SK-N-MC (cell line): ENCODE measurements at regions not wholly inside any gene's neighbourhood (a gene's known extent, or its start where the extent isn't known, plus 50 kb on each side); places are given as distances from the start of the nearest gene placed in this dataset.

Source experiments
- DNase-seq: peaks from one replicate; pipeline ENCODE4 v3.0.0-alpha.2; 2011; ENCODE audit warnings: low read depth, low spot score
- H3K27ac ChIP-seq: fragments of 200-600 bp; sonication (generic); 2 replicates; pipeline ENCODE4 v1.5.1; 2016; ENCODE audit warnings: mixed run types
- H3K36me3 ChIP-seq: fragments of 200-600 bp; sonication (generic); 2 replicates; pipeline ENCODE4 v1.6.1; 2017; ENCODE audit warnings: antibody characterized with exemption, low read length, mixed read lengths; ENCODE audit not compliant: insufficient read depth
- H3K4me3 ChIP-seq: fragments of 200-600 bp; sonication (generic); 2 replicates; pipeline ENCODE4 v1.5.1; 2016
- H3K9ac ChIP-seq: fragments of 200-600 bp; sonication (generic); 2 replicates; pipeline ENCODE4 v1.8.0; 2017; ENCODE audit warnings: mixed run types, mixed read lengths; ENCODE audit not compliant: insufficient read length
- H3K9me3 ChIP-seq: fragments of 200-600 bp; sonication (generic); 2 replicates; pipeline ENCODE4 v1.6.1; 2017; ENCODE audit warnings: low read depth, mild to moderate bottlenecking, antibody characterized with exemption, low read length, moderate library complexity, mixed read lengths
- EZH2 ChIP-seq: fragments of 200-600 bp; sonication (generic); IDR thresholded peaks from one replicate; pipeline ENCODE4 v1.6.1; 2017; ENCODE audit warnings: antibody characterized with exemption
- FOXP2 ChIP-seq: optimal IDR thresholded peaks from 2 replicates; pipeline ENCODE3; 2011; ENCODE audit warnings: mild to moderate bottlenecking, moderate library complexity; ENCODE audit not compliant: insufficient read depth; ENCODE audit errors: extremely low read length, control extremely low read depth
- POLR2AphosphoS5 ChIP-seq: IDR thresholded peaks from 2 replicates; pipeline ENCODE4 v1.6.1; 2012; ENCODE audit warnings: mild to moderate bottlenecking, low read depth, low read length, borderline replicate concordance

DNA sequence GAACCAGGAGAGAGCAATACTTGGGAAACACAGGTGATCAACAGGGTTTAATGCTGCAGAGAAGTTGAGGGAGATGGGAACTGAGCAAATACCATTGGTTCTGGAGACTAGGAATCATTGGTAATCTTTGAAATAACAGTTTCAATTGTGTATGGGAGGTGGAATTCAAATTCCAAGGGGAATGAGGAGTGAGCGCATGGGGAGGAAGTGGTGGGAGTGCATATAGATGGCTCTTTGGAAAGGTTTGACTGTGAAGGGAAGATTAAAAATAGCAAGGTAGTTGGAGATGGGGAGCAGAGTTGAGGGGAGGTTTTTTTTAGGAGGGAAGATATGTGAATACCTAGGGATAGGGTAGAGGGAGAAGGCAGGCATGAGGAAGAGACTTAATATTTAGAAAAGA, 51.1 kb upstream of the ROPN1 start:
- H3K9me3 ChIP-seq = no peaks in the 10 kb centered on the region
- DNase-seq = no peak
- no peaks in the 10 kb centered on the region for H3K36me3 ChIP-seq
- no peak overlapping the region for H3K9ac ChIP-seq
- no peak overlapping the region for H3K27ac ChIP-seq
- TF ChIP-seq POLR2AphosphoS5 (no peak), EZH2 (no peak), FOXP2 (no peak)
- H3K4me3 ChIP-seq = no peak overlapping the region

DNA sequence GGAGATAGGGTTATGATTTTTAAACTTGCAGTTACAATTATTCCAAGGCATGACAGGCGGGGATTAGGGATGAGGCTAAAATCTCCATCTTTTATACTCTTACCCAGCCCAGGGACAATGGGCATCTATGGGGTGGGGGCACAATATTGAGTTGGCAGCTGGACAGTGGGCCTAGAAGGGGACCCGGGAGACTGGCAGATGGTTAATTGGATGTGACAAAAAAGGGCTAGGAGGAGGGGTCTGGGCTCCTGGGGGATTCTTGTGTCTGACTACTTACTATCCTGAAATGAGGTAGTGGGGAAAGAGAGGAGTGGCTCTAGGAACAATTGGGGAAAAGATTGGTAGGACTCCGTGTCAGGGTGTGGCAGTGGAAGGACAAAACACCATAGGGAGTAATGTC, 53.0 kb upstream of the ROPN1 start:
- DNase-seq = no peak
- H3K4me3 ChIP-seq = no peak overlapping the region
- no peak for TF ChIP-seq POLR2AphosphoS5
- TF ChIP-seq EZH2 = no peak
- TF ChIP-seq FOXP2 = no peak
- no peak overlapping the region for H3K27ac ChIP-seq
- H3K9ac ChIP-seq = no peak overlapping the region
- H3K36me3 ChIP-seq = no peaks in the 10 kb centered on the region
- no peaks in the 10 kb centered on the region for H3K9me3 ChIP-seq

DNA sequence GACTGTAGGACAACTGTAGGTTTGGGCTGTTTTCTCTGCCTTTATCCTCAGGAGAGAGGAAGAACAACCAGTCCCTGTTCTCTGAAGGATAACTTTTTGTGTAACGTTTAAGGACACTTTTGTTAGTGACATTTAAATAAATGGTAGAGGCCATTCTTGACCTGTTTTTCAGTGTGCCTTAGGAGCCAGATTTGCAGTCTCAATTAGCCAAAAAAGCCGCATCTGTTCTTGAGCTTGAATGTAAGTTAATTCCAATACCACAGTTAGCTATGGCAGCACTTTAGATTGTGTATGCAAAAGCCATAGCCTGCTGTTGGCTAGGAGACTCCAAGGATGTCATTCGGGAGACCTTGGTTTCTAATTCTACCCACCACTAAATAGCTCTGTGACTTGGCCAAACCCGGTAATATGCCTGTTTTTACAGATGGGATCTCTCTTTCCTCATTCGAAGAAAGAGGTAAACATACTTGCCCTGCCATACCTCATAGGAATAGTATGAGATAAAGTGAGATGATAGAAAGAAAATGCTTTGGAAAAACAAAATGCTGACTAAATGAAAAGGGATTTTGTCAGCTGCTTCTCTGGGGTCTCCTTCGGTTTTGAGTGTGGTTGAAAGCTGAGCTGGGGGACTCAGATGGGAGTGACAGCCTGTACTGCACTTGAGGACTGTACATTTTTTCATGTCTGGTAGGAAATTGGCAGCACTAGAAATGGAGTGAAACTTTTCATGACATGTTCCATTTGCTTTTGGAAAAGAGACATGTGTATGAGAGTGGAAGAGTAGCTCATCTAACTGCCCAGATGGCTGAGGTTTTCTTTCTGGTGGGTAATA, 57.3 kb upstream of the ROPN1 start:
- Histone ChIP-seq H3K9ac (no peak overlapping the region), H3K27ac (no peak overlapping the region), H3K9me3 (no peaks in the 10 kb centered on the region), H3K36me3 (no peaks in the 10 kb centered on the region), H3K4me3 (no peak overlapping the region)
- DNase-seq = no peak
- TF ChIP-seq FOXP2 (no peak), POLR2AphosphoS5 (no peak), EZH2 (no peak)

DNA sequence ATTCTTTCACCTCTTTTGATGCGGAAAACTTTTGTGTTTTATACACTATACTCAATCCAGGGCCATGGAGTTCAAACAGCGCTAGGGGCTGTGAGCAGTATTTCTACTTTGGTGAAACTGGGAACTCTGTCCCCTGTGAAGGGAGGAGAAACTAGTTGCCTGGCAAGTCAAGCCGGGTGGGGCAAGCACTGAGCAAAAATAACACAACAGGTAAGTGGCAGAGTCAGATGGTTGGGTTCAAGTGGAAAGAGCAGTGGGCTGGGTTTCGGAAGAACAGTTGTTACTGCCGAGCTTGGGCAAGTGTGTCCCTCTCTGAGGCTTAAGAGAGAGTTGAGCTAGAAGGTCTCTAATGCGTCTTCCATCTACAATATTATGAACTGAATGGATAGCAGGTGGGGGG, 59.7 kb upstream of the ROPN1 start:
- Histone ChIP-seq H3K4me3 (no peak overlapping the region), H3K27ac (no peak overlapping the region), H3K9ac (no peak overlapping the region), H3K36me3 (no peaks in the 10 kb centered on the region), H3K9me3 (no peaks in the 10 kb centered on the region)
- no peak for TF ChIP-seq EZH2
- no peak for TF ChIP-seq FOXP2
- no peak for TF ChIP-seq POLR2AphosphoS5
- no peak for DNase-seq

DNA sequence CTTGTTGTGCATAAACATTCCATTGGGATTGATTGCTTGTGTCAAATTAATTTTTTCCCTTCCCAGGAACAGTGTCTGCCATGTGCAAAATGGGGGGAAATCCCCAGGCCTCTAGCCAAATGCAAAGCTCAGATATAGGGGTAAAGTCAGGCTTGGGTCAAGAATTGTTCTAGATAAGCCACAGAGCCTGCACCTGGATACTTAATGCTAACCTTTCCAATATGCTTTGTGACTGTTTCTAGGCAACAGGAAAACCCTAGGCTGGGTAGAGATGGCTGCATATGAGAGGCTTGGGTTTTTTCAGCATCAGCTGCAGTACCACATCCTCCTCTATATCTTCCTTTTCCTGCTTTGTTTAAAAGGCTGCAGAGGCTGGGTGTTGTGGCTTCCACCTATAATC, 61.9 kb upstream of the ROPN1 start:
- TF ChIP-seq FOXP2 = no peak
- TF ChIP-seq POLR2AphosphoS5 = no peak
- TF ChIP-seq EZH2 = no peak

DNA sequence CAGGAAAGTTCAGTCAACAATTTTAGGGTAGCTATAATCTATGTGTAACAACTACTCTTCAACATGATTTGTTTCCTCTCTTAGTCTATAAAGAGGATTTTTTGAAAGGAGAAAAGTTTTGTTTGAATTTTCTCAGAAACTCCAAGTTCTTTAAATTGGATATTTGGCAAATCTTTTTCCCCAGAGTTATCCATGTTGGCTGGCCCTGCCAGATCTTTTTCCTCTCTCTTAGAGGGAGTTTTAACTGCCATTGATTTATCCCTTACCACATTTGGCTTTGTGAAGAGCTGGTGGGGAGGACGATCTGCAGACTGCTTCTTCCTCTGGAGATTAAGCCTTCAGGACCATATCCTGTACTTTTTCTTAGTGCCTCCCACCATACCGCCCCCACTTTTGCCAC, 64.9 kb upstream of the ROPN1 start:
- TF ChIP-seq EZH2 = no peak
- no peak for TF ChIP-seq FOXP2
- no peak for TF ChIP-seq POLR2AphosphoS5
- no peaks in the 10 kb centered on the region for H3K36me3 ChIP-seq
- no peak overlapping the region for H3K4me3 ChIP-seq
- no peaks in the 10 kb centered on the region for H3K9me3 ChIP-seq
- H3K27ac ChIP-seq = no peak overlapping the region
- no peak for DNase-seq
- H3K9ac ChIP-seq = no peak overlapping the region

More for the DNA sequence above, 61.9 kb upstream of the ROPN1 start:
- Histone ChIP-seq H3K9ac (no peak overlapping the region), H3K4me3 (no peak overlapping the region), H3K27ac (no peak overlapping the region), H3K9me3 (no peaks in the 10 kb centered on the region), H3K36me3 (no peaks in the 10 kb centered on the region)
- no peak for DNase-seq

DNA sequence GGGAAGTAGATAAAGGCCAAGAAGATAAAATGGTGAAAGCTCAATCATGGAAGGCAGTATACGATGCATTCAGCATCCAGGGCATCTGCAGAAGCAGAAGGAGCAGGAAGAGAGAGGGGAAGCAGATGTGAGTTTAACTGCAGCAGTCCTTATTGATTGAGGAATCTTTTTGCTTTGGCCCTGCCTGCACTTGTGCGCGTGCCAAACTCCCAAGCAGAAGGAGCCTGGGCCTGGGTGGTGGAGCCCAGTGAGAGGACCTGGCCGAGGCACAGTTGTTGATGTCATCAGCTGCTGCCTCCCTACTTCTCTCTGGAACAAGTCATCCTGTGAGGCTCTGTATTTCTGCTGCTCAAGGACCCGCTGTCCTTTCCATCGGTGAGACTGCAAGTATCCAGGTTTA, 65.5 kb upstream of the ROPN1 start:
- H3K27ac ChIP-seq = no peak overlapping the region
- H3K36me3 ChIP-seq = no peaks in the 10 kb centered on the region
- H3K9ac ChIP-seq = no peak overlapping the region
- H3K4me3 ChIP-seq = no peak overlapping the region
- H3K9me3 ChIP-seq = no peaks in the 10 kb centered on the region
- TF ChIP-seq EZH2 (no peak), POLR2AphosphoS5 (no peak), FOXP2 (no peak)
- no peak for DNase-seq

DNA sequence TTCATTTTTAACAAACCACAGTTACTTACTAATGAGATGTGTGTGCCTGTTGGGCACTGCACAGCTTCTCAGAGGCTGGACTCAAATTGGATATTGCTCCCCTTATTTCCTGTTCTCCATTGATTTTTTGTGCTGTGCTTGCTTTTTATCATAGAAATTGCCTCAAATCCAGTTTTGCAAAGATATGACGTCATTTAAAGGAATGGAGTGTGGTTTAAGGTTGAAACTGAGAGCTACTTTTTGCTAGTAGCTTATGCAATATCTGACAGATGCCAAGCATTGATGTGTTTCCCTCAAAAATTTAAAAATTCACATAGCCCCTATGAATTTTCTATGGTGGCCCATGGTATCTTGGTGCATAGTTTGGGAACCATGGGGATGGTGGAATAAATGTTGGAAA, 67.7 kb upstream of the ROPN1 start:
- DNase-seq = peak; percentile 60
- no peaks in the 10 kb centered on the region for H3K36me3 ChIP-seq
- H3K4me3 ChIP-seq = no peak overlapping the region
- H3K9ac ChIP-seq = no peak overlapping the region
- no peaks in the 10 kb centered on the region for H3K9me3 ChIP-seq
- TF ChIP-seq POLR2AphosphoS5 (no peak), FOXP2 (no peak), EZH2 (no peak)
- peak overlapping the region; percentile 48; the same call in 1 of the 2 replicates for H3K27ac ChIP-seq
